ENCODE measurements at regions not wholly inside any gene's neighbourhood (a gene's known extent, or its start where the extent isn't known, plus 50 kb on each side); places are given as distances from the start of the nearest gene placed in this dataset.
A peak's percentile ranks its signal among the peaks of the same experiment; 100 is the strongest.

GRCh38 chr12:90238663-90239271, 530.1 kb upstream of the ATP2B1 start:
- TF ChIP-seq, protein P1, sequence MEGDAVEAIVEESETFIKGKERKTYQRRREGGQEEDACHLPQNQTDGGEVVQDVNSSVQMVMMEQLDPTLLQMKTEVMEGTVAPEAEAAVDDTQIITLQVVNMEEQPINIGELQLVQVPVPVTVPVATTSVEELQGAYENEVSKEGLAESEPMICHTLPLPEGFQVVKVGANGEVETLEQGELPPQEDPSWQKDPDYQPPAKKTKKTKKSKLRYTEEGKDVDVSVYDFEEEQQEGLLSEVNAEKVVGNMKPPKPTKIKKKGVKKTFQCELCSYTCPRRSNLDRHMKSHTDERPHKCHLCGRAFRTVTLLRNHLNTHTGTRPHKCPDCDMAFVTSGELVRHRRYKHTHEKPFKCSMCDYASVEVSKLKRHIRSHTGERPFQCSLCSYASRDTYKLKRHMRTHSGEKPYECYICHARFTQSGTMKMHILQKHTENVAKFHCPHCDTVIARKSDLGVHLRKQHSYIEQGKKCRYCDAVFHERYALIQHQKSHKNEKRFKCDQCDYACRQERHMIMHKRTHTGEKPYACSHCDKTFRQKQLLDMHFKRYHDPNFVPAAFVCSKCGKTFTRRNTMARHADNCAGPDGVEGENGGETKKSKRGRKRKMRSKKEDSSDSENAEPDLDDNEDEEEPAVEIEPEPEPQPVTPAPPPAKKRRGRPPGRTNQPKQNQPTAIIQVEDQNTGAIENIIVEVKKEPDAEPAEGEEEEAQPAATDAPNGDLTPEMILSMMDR (conservative IDR thresholded peaks at IDR 0.05; ENCODE audit: control insufficient read depth, insufficient read depth, low read depth, low read length): no peak

GRCh38 chr12:90237841-90238240, 529.2 kb upstream of the ATP2B1 start:
- DNase-seq (ENCODE audit: low read depth): no peak
- no peak overlapping the region for H3K4me3 ChIP-seq (ENCODE audit: control insufficient read depth, low read depth, low read length)
- TF ChIP-seq, protein P1 (conservative IDR thresholded peaks at IDR 0.05; ENCODE audit: control insufficient read depth, insufficient read depth, low read depth, low read length): no peak

More at GRCh38 chr12:90238663-90239271, 530.1 kb upstream of the ATP2B1 start:
- no peak overlapping the region for H3K4me3 ChIP-seq (ENCODE audit: control insufficient read depth, low read depth, low read length)
- DNase-seq (ENCODE audit: low read depth): no peak

GRCh38 chr12:90235642-90236041, 527.0 kb upstream of the ATP2B1 start:
- peak; percentile 64 for DNase-seq (ENCODE audit: low read depth)
- TF ChIP-seq, protein P1 (conservative IDR thresholded peaks at IDR 0.05; ENCODE audit: control insufficient read depth, insufficient read depth, low read depth, low read length): no peak

GRCh38 chr12:90234472-90234871, 525.8 kb upstream of the ATP2B1 start:
- TF ChIP-seq, protein P1 (conservative IDR thresholded peaks at IDR 0.05; ENCODE audit: control insufficient read depth, insufficient read depth, low read depth, low read length): no peak
- H3K4me3 ChIP-seq (ENCODE audit: control insufficient read depth, low read depth, low read length): no peak overlapping the region
- peak; percentile 49 for DNase-seq (ENCODE audit: low read depth)

More at GRCh38 chr12:90235642-90236041, 527.0 kb upstream of the ATP2B1 start:
- no peak overlapping the region for H3K4me3 ChIP-seq (ENCODE audit: control insufficient read depth, low read depth, low read length)

GRCh38 chr12:90233168-90234100, 524.8 kb upstream of the ATP2B1 start:
- H3K4me3 ChIP-seq (ENCODE audit: control insufficient read depth, low read depth, low read length): no peak overlapping the region
- no peak for DNase-seq (ENCODE audit: low read depth)
- TF ChIP-seq, protein P1 (conservative IDR thresholded peaks at IDR 0.05; ENCODE audit: control insufficient read depth, insufficient read depth, low read depth, low read length): no peak

- TF ChIP-seq, protein P1 (conservative IDR thresholded peaks at IDR 0.05; ENCODE audit: control insufficient read depth, insufficient read depth, low read depth, low read length): no peak
- DNase-seq (ENCODE audit: low read depth): no peak
- no peak overlapping the region for H3K4me3 ChIP-seq (ENCODE audit: control insufficient read depth, low read depth, low read length)
Measured at GRCh38 chr12:90229407-90230170, 521.0 kb upstream of the ATP2B1 start.

All from fibroblast of mammary gland (primary cell).